CD14-positive monocyte (primary cell): ENCODE measurements at regions not wholly inside any gene's neighbourhood (a gene's known extent, or its start where the extent isn't known, plus 50 kb on each side); places are given as distances from the start of the nearest gene placed in this dataset.

ENCODE experiments used
- DNase-seq, 3 donors: peaks; one replicate each; pipeline ENCODE4 v3.0.0-alpha.2; 2011 to 2022
- H2AFZ ChIP-seq: 2 replicates; pipeline ENCODE4 v1.6.0; 2012; ENCODE audit warnings: mild to moderate bottlenecking, low read depth, low read length, inconsistent platforms; ENCODE audit not compliant: insufficient read depth, poor library complexity, severe bottlenecking
- H3K27ac ChIP-seq, 2 donors: 1 replicate in 1 of 2; 2 replicates in 1 of 2; pipeline ENCODE4 v1.5.1; 2012 to 2013; ENCODE audit warnings: low read length in 2 of 2, control low read depth in 1 of 2, inconsistent platforms in 1 of 2, low read depth in 1 of 2, mild to moderate bottlenecking in 1 of 2
- H3K27me3 ChIP-seq, 2 donors: one replicate each; pipeline versions ENCODE4 v1.6.0 to v1.6.1; 2011 to 2013; ENCODE audit warnings: low read length in 2 of 2; ENCODE audit not compliant: control insufficient read depth in 2 of 2, insufficient read depth in 2 of 2
- H3K36me3 ChIP-seq, 2 donors: replicated peaks in 1 of 2; 1 replicate in 1 of 2; 2 replicates in 1 of 2; pipeline versions ENCODE4 v1.5.1 to v1.6.1; 2012 to 2013; ENCODE audit warnings: low read length in 2 of 2, control low read depth in 1 of 2, inconsistent platforms in 1 of 2, mild to moderate bottlenecking in 1 of 2; ENCODE audit not compliant: insufficient read depth in 2 of 2, control insufficient read depth in 1 of 2
- H3K4me1 ChIP-seq, 2 donors: 1 replicate in 1 of 2; 2 replicates in 1 of 2; pipeline versions ENCODE4 v1.5.1 to v1.6.1; 2012 to 2013; ENCODE audit warnings: low read length in 2 of 2, control low read depth in 1 of 2, inconsistent platforms in 1 of 2, mild to moderate bottlenecking in 1 of 2, moderate library complexity in 1 of 2; ENCODE audit not compliant: insufficient read depth in 2 of 2, control insufficient read depth in 1 of 2
- H3K4me2 ChIP-seq: replicated peaks from 2 replicates; pipeline ENCODE3; 2012; ENCODE audit warnings: low read length, moderate library complexity, mild to moderate bottlenecking; ENCODE audit not compliant: poor library complexity, severe bottlenecking; ENCODE audit errors: extremely low read depth
- H3K4me3 ChIP-seq, 3 experiments: fragments of 200-600 bp in 1 of 3; sonication (generic) in 1 of 3; replicated peaks in 1 of 3; 1 replicate in 2 of 3; 2 replicates in 1 of 3; pipeline ENCODE4 v1.5.1; 2011 to 2013; ENCODE audit warnings: low read length in 3 of 3, mild to moderate bottlenecking in 3 of 3, control low read depth in 2 of 3, low read depth in 2 of 3, inconsistent platforms in 1 of 3, moderate library complexity in 1 of 3
- H3K79me2 ChIP-seq: 2 replicates; pipeline ENCODE4 v1.6.0; 2012; ENCODE audit warnings: mild to moderate bottlenecking, control low read depth, inconsistent platforms, low read length, moderate library complexity; ENCODE audit not compliant: insufficient read depth
- H3K9ac ChIP-seq: 2 replicates; pipeline ENCODE4 v1.6.0; 2017; ENCODE audit warnings: low read length, mild to moderate bottlenecking; ENCODE audit not compliant: insufficient read depth, poor library complexity, severe bottlenecking
- H3K9me3 ChIP-seq, 2 donors: replicated peaks in 1 of 2; 1 replicate in 1 of 2; 2 replicates in 1 of 2; pipeline versions ENCODE4 v1.5.1 to v1.6.1; 2012 to 2013; ENCODE audit warnings: low read length in 2 of 2, control low read depth in 1 of 2; ENCODE audit not compliant: control insufficient read depth in 1 of 2, insufficient read depth in 1 of 2
- H4K20me1 ChIP-seq: 2 replicates; pipeline ENCODE4 v1.6.0; 2012; ENCODE audit warnings: mild to moderate bottlenecking, low read length, control low read depth, moderate library complexity; ENCODE audit not compliant: insufficient read depth
- H3K27ac Mint-ChIP-seq, 7 donors: one replicate each; pipeline ENCODE4 v1.8.0; 2020; ENCODE audit warnings: mild to moderate bottlenecking in 7 of 7, mixed read lengths in 7 of 7, moderate library complexity in 6 of 7, inconsistent platforms in 2 of 7
- H3K27me3 Mint-ChIP-seq, 3 donors: one replicate each; pipeline ENCODE4 v1.8.0; 2021 to 2022; ENCODE audit warnings: low read depth in 3 of 3, mild to moderate bottlenecking in 3 of 3, mixed read lengths in 3 of 3, moderate library complexity in 3 of 3, inconsistent platforms in 1 of 3
- H3K36me3 Mint-ChIP-seq, 2 donors: one replicate each; pipeline ENCODE4 v1.8.0; 2020; ENCODE audit warnings: mixed read lengths in 2 of 2, inconsistent platforms in 1 of 2, mild to moderate bottlenecking in 1 of 2
- H3K4me1 Mint-ChIP-seq: one replicate; pipeline ENCODE4 v1.8.0; 2020; ENCODE audit warnings: mild to moderate bottlenecking, mixed read lengths
- H3K4me3 Mint-ChIP-seq, 2 donors: one replicate each; pipeline ENCODE4 v1.8.0; 2020; ENCODE audit warnings: mild to moderate bottlenecking in 2 of 2, mixed read lengths in 2 of 2, moderate library complexity in 1 of 2
- H3K9me3 Mint-ChIP-seq, 7 donors: one replicate each; pipeline ENCODE4 v1.8.0; 2020 to 2022; ENCODE audit warnings: mixed read lengths in 7 of 7, mild to moderate bottlenecking in 6 of 7, moderate library complexity in 6 of 7, inconsistent platforms in 2 of 7
- WGBS: methylation state at CpG from one replicate; pipeline ENCODE4 v1.1.5; 2013; ENCODE audit warnings: missing lambda C conversion rate; ENCODE audit not compliant: insufficient coverage; 5-methylcytosine and 5-hydroxymethylcytosine counted together
- intact Hi-C, 2 donors: fragments of 100-400 bp; cut with micrococcal nuclease; formaldehyde crosslinking; loops; one replicate each; pipeline versions ENCODE4 v1.15.0 to v1.15.1; 2023
- TF ChIP-seq, protein P1 (sequence below): fragments of 200-600 bp; IDR thresholded peaks from one replicate; pipeline ENCODE4 v1.8.0; 2022; ENCODE audit warnings: antibody characterized with exemption, mild to moderate bottlenecking

DNA sequence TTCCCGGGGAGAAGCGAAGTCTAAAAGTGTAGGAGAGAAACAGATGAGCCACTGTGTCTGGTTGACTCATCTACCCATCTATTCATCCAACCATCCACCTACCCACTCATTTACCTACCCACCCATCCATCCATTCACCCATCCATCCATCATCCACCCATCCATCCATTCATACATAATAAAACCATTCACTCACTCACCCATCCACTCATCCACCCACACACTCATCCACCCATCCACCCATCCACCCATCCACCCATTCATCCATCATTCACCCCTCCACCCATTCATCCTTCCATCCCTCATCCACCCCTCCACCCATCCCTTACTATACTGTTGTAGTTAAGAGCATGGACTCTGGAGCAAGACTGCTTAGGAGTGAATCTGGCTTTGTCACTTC is 136.4 kb upstream of the ATP2B2 start:
- TF ChIP-seq, protein P1, sequence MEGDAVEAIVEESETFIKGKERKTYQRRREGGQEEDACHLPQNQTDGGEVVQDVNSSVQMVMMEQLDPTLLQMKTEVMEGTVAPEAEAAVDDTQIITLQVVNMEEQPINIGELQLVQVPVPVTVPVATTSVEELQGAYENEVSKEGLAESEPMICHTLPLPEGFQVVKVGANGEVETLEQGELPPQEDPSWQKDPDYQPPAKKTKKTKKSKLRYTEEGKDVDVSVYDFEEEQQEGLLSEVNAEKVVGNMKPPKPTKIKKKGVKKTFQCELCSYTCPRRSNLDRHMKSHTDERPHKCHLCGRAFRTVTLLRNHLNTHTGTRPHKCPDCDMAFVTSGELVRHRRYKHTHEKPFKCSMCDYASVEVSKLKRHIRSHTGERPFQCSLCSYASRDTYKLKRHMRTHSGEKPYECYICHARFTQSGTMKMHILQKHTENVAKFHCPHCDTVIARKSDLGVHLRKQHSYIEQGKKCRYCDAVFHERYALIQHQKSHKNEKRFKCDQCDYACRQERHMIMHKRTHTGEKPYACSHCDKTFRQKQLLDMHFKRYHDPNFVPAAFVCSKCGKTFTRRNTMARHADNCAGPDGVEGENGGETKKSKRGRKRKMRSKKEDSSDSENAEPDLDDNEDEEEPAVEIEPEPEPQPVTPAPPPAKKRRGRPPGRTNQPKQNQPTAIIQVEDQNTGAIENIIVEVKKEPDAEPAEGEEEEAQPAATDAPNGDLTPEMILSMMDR: no peak
- Histone ChIP-seq H3K27me3 (no peaks in the 10 kb centered on the region), H3K4me3 (no peak overlapping the region), H2AFZ (no peak overlapping the region), H4K20me1 (no peaks in the 10 kb centered on the region), H3K4me1 (no peaks in the 10 kb centered on the region), H3K4me2 (no peak overlapping the region), H3K9ac (no peak overlapping the region), H3K9me3 (no peaks in the 10 kb centered on the region), H3K27ac (no peak overlapping the region), H3K79me2 (no peaks in the 10 kb centered on the region), H3K36me3 (no peaks in the 10 kb centered on the region)
- peaks cover 15 to 20% (median 16%) of the 10 kb centered on the region in 3 donors for H3K27me3 Mint-ChIP-seq
- no peak overlapping the region for H3K27ac Mint-ChIP-seq
- intact Hi-C loops: no loop called here
- WGBS: no CpG with 5 or more reads among the region's 2 CpGs
- no peak overlapping the region for H3K4me3 Mint-ChIP-seq
- DNase-seq: no peak
- no peaks in the 10 kb centered on the region for H3K4me1 Mint-ChIP-seq
- H3K9me3 Mint-ChIP-seq: peaks cover 4 to 17% (median 13%) of the 10 kb centered on the region in 7 donors
- no peaks in the 10 kb centered on the region for H3K36me3 Mint-ChIP-seq

DNA sequence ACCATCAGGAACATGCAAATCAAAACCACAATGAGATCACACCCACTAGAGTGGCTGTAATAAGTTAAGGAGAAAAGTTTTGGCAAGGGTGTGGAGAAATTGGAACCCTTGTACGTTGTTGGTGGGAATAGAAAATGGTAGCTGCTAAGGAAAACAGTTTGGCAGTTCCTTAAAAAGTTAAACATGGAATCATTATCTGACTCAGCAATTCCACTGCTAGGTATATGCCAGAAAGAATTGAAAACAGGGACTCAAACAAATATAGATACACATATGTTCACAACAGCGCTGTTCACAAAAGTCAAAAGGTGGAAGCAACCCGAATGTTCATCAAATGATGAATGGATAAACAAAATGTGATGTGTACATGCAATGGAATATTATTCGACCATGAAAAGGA is 138.8 kb upstream of the ATP2B2 start:
- Histone ChIP-seq H3K36me3 (no peaks in the 10 kb centered on the region), H3K27ac (no peak overlapping the region), H3K9me3 (no peaks in the 10 kb centered on the region), H3K4me1 (no peaks in the 10 kb centered on the region), H4K20me1 (no peaks in the 10 kb centered on the region), H3K4me3 (no peak overlapping the region), H3K79me2 (no peaks in the 10 kb centered on the region), H3K4me2 (no peak overlapping the region), H3K27me3 (no peaks in the 10 kb centered on the region), H2AFZ (no peak overlapping the region), H3K9ac (no peak overlapping the region)
- DNase-seq: no peak
- no CpG with 5 or more reads among the region's 4 CpGs for WGBS
- TF ChIP-seq, protein P1: no peak
- intact Hi-C loops: no loop called here
- Mint-ChIP-seq H3K27ac (no peak overlapping the region), H3K27me3 (peaks cover 10 to 20% (median 13%) of the 10 kb centered on the region in 3 donors), H3K4me1 (no peaks in the 10 kb centered on the region), H3K9me3 (peaks cover 0 to 6% (median 0%) of the 10 kb centered on the region in 7 donors), H3K4me3 (no peak overlapping the region), H3K36me3 (no peaks in the 10 kb centered on the region)
